ENCODE measurements at regions not wholly inside any gene's neighbourhood (a gene's known extent, or its start where the extent isn't known, plus 50 kb on each side); places are given as distances from the start of the nearest gene placed in this dataset.

- TF ChIP-seq, protein P1, sequence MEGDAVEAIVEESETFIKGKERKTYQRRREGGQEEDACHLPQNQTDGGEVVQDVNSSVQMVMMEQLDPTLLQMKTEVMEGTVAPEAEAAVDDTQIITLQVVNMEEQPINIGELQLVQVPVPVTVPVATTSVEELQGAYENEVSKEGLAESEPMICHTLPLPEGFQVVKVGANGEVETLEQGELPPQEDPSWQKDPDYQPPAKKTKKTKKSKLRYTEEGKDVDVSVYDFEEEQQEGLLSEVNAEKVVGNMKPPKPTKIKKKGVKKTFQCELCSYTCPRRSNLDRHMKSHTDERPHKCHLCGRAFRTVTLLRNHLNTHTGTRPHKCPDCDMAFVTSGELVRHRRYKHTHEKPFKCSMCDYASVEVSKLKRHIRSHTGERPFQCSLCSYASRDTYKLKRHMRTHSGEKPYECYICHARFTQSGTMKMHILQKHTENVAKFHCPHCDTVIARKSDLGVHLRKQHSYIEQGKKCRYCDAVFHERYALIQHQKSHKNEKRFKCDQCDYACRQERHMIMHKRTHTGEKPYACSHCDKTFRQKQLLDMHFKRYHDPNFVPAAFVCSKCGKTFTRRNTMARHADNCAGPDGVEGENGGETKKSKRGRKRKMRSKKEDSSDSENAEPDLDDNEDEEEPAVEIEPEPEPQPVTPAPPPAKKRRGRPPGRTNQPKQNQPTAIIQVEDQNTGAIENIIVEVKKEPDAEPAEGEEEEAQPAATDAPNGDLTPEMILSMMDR (IDR thresholded peaks at IDR 0.05) = no peak
- DNase-seq (ENCODE audit: low spot score) = no peak
- H3K27ac ChIP-seq = no peak overlapping the region
- H3K4me3 ChIP-seq = no peak overlapping the region
These were observed 146.9 kb upstream of the SEMA6D start for GRCh38 chr15:47570451-47570850.

DNA sequence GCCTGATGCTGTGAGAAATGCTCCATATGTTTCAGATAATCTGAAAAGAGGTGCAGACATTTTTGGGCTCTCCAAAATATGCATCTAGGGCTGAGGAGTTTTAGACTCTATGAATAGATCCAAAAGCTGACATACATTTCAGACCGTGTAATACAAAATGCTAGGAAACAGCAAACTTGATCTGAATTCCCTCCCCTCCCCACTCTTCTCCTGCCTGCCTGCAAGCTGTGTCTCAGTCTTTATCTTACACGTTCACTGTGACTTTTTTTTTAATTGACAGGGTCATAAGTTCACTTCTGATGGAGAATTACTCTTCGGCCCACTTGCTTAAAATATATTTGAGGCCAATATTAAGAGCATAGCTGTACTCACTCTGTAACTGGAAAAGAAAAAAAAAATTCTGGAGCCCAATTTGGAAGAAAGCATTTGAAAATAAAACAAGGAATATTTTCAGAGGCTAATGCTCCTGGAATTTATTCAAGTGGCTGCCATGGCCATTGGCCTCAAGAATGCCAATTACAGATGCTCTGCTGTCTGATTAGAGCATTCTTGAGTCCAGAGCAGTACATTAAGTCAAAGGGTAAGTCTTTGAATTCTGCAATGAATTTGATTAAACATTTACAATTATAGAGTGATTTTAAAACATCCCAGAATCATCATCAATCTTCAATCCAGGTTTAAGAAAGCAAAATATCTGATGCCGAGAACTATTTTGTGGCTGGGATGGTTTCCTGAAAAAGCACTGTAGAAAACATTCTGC lies 146.2 kb upstream of the SEMA6D start:
- TF ChIP-seq, protein P1 (IDR thresholded peaks at IDR 0.05) = no peak
- no peak for DNase-seq (ENCODE audit: low spot score)
- Histone ChIP-seq H3K27ac (peak overlapping the region in 1 of 2 donors; percentile 12), H3K4me3 (no peak overlapping the region)

- Histone ChIP-seq H3K4me3 (no peak overlapping the region), H3K27ac (no peak overlapping the region)
- TF ChIP-seq, protein P1 (IDR thresholded peaks at IDR 0.05) = no peak
- DNase-seq (ENCODE audit: low spot score) = no peak
These were observed 143.6 kb upstream of the SEMA6D start for GRCh38 chr15:47573673-47574072.

DNA sequence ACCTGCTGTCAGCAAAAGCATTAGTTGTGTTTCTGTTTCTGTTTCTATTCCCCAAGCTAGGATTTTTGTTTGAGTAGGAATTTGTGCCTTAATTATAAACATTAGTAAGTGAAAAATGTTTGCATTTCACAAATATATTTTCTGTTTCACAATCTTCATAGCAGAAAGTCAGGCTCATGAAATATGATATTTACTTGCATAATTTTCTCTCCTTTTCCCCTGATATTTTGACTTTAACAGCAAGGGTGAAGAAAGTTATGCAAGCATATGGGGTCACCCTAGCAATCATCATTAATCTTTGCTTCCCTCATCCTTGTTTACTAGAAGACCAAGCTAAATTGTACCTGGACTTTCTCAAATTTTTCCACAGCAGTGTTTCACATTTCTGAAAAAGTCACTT lies 140.3 kb upstream of the SEMA6D start:
- TF ChIP-seq, protein P1 (IDR thresholded peaks at IDR 0.05) = no peak
- Histone ChIP-seq H3K4me3 (no peak overlapping the region), H3K27ac (no peak overlapping the region)
- no peak for DNase-seq (ENCODE audit: low spot score)

- TF ChIP-seq, protein P1 (IDR thresholded peaks at IDR 0.05) = no peak
- no peak for DNase-seq (ENCODE audit: low spot score)
- no peak overlapping the region for H3K27ac ChIP-seq
- no peak overlapping the region for H3K4me3 ChIP-seq
These were observed 139.8 kb upstream of the SEMA6D start for GRCh38 chr15:47577461-47577860.

GRCh38 chr15:47582233-47582632 lies 135.1 kb upstream of the SEMA6D start:
- no peak for DNase-seq (ENCODE audit: low spot score)
- TF ChIP-seq, protein P1 (IDR thresholded peaks at IDR 0.05) = no peak
- H3K27ac ChIP-seq = no peak overlapping the region
- H3K4me3 ChIP-seq = no peak overlapping the region

GRCh38 chr15:47584316-47584715 lies 133.0 kb upstream of the SEMA6D start:
- no peak for DNase-seq (ENCODE audit: low spot score)
- Histone ChIP-seq H3K27ac (no peak overlapping the region), H3K4me3 (no peak overlapping the region)
- TF ChIP-seq, protein P1 (IDR thresholded peaks at IDR 0.05) = no peak

Data from coronary artery (tissue), 2 donors.